Hematopoietic multipotent progenitor cell treated with erythropoietin and hydrocortisone succinate and interleukin-3 and kit ligand, for 4 days (in vitro differentiated cells): ENCODE measurements at regions not wholly inside any gene's neighbourhood (a gene's known extent, or its start where the extent isn't known, plus 50 kb on each side); places are given as distances from the start of the nearest gene placed in this dataset.

Source experiments
- DNase-seq: peaks from one replicate; pipeline ENCODE4 v3.0.0-alpha.2; 2015

DNA sequence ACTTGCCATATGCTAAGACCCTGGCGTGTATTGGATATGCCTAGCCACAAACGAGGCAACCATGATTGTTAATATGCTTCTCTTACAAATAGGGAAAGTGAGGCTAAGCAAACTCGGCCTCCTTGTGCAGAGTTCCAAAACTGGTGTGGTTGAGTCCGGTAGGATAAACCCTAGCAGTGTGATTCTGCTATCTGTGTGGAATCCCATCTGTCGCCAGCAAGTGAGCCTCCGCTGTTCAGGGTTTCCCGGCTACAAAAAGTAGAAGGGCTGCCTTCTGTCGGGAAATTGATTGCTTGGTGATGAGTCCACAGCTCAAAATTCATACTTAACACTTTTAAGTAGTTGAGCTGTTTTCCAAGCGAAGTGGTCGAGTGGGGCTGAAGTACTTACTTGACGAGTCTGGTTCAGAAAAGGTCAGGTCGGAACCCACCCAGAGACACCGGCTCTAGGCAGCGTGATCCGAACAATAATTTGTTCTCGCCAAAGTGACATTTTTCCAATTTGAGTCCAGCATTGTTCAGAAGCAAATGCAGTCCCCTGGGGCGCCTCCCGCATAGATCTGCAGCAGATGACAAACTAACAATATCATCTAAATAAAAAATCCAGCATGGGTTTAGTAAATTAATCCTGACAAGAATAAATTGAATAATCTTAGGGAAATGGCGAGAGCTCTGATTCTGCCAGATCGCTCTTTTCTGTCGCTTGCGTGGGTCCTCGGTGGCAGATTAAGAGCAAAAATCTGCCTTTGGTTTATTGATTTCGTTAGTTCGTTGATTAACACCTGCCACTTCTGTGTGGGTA lies 686.7 kb upstream of the RBFOX1 start:
- DNase-seq, result no peak

DNA sequence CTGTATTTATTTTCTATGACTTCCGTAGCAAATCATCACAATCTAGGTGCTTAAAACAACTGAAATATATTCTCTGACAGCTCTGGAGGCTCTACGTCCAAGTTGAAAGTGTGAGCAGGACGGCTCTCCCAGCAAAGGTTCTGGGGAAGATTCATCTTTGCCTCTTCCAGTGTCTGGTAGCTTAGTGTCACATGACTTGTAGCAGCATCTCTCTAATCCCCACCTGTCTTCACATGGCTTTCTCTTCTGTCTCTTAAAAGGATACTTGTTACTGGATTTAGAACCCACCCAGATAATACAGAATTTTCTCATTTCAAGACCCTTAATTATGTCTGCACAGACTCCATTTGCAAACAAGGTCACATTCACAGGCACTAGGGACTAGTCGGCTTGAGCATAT lies 687.7 kb upstream of the RBFOX1 start:
- DNase-seq, result no peak

DNA sequence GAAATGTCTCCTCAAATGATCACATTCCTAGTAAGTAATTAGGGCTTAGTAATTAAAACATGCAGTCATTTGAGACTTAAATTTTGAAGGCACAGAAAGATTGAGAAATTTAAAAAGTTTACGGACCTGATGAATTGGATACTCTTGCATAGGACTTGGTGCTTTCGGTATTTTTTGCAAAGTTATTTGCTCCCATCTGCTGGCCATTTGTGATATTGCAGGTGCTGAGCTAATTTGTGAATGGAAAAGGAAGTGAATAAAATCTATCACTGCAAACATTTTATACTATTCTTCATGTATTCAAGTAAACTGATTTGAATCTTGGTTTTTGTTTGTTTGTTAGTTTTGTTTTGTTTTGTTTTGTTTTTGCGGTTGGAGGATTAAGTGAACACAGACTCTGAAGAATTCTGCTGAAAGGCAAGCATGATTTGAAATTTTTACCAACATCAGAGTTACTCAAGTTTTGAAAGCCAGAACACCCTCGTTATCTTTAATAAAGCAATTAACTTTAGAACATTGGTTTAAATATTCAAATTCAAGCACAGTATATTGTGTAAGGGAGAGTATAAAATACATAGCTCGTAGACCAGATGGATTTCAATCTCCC lies 689.5 kb upstream of the RBFOX1 start:
- DNase-seq, result peak; percentile 72

DNA sequence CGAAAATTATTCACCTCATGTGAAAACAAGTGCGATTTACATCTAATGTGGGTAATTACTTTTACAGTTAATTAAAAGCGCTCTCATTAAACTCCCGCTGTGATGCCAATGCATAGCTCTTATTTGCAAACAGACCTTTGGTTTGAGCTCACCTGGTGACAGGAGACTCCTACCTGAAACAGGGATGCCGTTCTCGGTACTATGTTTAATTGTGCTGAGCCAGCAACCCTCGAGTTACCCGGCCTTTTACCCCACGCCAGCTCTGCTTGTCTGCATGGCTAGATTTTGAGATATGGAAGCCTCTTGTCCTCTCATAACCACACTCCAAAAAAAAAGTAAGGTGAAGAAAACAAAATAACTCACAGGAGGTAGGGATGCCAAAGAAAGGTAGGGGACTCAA lies 690.4 kb upstream of the RBFOX1 start:
- no peak for DNase-seq

DNA sequence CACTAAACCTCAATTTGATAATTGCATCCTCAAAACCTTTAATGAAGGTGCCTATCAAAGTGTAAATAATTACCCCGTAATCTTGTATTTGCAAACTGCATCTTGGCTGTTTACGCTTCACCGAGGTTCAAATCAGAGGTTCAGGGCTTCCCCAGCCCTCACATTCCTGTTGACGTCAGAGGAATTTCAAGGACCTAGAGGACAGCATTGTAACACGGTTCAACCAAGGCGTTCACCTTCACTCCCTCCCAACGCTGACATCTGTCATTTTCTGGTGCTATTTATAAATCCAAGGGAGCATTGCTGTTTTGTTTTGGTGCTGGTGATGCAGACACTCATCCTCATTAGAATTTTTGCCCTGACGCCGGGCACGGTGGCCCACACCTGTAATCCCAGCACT lies 691.6 kb upstream of the RBFOX1 start:
- no peak for DNase-seq

DNA sequence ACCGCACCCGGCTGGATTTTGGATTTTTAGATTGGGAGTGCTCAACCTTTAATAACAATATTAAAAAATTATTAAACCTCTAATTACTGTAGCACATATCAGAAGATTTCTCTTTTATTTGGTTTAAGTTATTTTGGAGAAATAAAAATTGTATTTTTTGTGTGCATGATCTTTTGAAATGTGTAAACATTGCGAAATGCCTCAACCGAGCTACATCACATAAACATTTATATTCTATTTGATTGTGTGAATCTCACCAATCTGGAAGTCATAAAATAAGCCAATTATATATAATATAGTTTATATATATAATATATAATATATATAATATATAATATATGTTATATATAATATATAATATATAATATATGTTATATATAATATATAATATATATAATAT lies 696.2 kb upstream of the RBFOX1 start:
- no peak for DNase-seq

DNA sequence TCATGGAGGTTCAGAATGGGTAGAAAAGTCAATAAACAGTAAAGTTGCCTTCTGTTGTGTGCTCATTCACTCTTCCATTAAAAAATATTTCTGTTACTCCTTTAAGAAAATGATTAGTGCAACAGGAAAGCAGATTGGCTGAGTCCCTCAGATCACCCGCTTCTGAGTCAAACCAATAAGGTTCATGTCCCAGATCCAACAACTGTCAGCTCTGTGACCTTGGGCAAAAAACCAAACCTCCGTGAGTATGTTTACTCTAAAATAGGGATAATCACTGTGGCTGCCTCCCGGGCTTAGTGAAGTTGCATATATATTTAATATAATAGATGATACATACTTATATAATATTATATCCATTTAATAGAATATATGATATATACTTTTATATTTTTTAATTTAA lies 698.5 kb upstream of the RBFOX1 start:
- DNase-seq, result no peak

DNA sequence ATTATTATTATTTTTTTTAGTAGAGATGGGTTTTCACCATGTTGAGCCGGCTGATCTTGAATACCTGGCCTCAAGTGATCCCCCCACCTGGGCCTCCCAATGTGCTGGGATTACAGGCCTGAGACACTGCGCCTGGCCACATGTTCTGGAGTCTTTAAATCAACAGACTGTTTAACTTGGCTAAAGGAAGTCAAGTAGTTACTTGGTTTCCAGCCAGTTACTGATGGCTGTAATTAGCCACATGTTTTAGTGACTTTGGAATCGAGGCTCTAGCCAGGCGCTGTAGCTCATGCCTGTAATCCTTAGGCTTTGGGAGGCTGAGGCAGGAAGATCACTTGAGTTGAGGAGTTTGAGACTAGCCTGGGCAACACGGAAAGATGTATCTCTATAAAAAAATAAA lies 699.2 kb upstream of the RBFOX1 start:
- no peak for DNase-seq

DNA sequence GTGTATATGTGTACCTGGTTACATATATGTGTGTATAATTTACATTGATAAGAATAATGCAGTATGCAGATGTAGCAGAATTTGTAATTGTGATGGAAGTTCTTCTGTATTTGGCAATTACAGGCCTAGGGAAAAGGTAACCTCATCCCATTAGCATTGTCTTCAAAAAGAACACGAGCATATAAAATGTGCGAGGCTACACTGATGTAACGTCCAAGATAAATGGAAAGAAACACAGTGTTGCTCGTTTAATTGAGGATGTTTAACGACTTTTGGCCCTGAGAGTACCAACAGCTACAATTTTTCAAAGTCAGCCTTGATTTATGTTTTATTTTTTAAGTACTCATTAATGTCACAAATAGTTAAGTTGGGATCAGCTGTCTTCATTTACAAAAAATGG lies 703.5 kb upstream of the RBFOX1 start:
- no peak for DNase-seq

DNA sequence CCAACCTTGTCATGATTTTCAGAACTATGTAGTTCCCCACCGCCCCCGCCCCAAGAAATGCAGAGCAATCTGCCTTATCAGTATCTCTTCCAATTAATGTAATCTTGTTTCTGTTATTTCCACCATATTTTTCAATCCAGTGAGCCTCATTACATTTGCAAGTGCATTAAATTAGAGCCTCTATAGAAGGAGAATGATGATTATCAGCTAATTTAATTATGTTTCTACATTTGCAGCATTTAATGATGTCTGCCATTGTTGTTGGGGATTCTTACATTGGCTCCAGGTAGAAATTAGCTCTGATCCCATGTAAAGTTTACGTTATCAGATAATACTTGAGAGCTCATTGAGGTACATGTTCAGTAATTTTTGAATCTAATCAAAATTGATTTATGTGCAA lies 707.0 kb upstream of the RBFOX1 start:
- no peak for DNase-seq

DNA sequence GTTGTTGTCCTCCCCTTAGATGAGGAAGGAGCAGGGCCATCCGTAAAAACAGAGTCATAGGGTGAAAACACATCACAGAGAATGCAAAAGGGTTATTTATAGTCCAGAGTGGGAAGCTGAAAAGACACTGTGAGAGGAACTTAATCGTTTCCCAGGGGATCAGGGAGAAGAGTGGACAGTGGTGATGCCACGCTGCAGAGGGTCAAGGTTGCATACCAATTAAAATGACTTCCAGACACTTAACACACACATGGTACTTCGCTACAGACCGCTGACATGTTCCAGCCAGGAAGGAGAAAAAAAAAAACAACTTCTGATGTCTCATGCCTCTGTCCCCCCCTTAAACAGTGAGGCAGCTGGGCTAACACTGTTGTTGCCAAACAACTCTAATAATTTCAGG lies 713.8 kb upstream of the RBFOX1 start:
- DNase-seq, result no peak

DNA sequence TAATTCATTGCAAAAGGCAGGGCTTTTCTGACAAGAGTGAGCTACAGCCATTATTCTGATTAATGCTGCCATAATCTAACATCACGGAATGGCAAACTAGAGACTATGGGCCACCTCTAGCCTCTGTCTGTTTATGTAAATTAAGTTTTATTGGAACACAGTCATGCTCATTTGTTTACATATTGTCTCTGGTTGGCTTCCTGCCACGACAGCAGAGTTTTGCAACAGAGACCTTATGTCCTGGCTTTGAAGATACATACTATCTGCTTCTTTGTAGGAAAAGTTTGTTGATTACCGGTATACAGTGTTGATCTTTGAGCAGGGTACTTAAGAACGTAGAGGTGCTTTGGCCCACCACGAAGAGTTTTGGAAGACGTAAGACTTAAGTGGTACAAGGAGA lies 715.9 kb upstream of the RBFOX1 start:
- DNase-seq, result no peak

DNA sequence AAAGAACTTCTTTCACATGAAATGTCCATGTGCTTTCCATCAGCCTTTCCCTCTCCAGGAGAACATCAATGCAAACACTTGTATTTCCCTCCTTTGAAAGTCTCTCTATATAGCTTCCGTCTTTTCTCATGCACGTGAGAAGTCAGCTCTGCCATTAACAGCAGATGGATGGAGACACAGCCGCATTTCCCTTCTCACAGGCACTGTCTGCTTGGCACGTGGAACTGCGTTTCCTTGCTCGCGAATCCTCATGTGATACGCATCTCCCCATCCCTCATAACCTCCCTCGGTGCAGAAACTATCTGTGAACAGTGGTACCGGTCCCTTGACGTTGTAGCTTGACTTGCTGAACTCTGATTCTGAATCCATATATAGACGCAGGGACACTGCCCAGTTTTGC lies 717.0 kb upstream of the RBFOX1 start:
- DNase-seq, result no peak

DNA sequence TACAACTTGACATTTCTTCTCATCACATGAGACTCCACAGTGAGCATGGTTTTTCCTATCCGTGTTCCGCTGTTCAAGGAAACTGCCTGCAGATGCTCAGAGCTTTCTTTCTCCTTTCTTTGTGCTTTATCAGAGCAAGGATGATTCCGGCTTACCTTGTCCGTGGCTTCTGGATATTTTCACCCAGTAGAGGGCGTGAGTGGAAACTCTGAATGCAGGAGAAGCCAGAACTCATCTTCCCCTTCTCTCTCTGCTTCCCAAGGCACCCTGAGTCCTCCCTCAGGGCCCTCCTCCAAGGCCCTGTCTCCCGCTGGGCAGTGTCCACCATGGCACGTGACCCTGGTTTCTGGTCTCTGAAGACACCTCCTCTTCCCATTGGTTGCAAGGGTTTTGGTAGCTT lies 721.1 kb upstream of the RBFOX1 start:
- DNase-seq, result no peak

DNA sequence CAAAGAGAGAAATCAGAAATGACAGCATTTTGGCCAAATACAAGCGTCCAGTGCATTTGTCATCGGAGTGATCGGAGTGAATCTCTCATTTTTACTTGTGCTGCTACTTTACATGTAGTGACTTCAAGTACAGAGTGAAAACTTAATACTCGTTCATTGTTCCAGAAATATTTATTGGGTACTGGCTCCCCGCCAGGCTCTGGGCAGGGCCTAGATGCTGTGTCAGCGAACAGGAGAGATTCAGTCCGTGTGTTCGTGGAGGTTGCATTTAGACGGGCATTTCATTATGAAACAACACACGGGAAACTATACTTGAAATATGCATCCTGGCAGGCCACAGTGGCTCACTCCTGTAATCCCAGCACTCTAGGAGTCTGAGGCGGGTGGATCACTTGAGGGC lies 727.2 kb upstream of the RBFOX1 start:
- DNase-seq, result no peak

DNA sequence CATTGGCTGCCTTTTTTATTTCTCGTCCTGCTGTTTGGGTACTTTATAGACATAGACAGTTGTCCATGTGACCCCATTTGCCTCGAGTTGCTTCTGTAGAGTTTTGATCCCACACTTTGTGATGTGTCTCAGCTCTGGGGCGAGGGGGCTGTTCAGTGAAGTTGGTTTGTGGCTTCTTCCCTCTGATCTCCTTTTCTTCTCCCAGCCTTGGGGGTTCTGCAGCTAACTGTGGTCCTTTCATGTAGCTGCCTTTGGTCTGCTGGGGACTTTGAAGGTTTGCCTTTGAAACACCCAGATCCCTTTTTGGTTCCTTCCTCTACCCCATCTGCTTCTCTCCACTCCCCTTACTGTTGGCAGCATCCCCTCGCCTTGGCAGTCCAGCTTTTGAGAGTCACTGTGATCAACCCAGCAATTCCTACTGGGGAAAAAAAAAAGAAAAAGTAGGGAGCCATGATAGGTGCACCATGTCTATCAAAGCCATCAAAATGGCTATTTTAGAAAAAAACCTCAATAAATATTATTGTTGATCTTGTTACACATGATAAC lies 728.8 kb upstream of the RBFOX1 start:
- no peak for DNase-seq

DNA sequence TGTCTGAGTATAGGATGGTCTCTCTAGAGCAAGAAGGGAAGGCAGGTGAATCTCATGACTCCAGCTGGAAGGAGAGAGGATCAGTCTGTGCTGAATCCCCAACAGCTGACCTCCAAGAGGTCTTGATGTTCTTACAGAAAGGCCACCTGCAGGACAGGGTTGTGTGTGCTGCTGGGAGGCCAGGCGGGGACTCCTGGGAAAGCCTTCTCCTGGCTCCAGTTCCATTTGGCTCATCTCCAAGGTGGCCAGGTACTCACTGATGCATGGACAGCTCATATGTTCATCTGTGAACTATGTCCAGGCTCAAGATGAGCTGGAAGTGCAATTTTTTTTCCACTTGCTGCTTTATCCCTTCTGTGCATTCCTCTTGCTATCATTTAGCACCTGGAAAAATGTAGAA lies 730.2 kb upstream of the RBFOX1 start:
- DNase-seq, result no peak

DNA sequence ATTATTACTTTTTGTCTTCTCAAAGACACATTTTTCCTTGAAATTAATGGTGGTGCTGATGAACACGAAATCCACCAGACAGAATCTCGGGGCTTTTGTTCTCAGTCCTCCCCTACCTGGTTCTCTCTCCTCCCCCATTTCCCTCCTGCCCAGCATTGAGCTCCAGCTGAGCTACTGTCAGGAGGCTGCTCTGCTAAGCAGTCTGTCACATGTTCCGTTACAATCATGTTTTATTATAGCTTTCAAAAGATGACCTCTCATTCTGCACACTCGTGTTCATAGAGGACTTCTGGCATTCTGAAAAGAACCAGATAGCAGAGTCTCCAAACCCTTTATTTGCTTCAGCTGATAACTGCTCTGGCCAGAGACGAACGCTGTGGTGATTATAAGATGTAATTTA lies 732.5 kb upstream of the RBFOX1 start:
- no peak for DNase-seq

DNA sequence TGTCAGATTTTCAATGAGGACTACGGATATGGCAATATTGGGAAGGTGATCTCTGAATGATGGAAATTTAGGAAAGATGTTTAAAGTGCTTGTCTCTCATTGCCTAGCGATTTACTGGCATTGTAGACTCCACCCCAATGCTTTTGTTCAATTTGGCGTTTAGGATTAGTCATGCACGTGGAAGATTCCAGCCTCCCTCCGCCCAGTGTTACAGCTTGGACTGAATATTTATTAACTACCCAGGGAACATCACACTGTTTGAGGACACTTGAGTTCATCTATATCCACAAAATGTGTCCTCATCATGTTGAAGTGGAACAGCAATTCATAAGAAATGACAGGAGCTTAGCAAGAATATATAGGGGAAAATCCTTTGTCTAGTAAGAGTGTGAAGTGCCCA lies 738.8 kb upstream of the RBFOX1 start:
- no peak for DNase-seq

DNA sequence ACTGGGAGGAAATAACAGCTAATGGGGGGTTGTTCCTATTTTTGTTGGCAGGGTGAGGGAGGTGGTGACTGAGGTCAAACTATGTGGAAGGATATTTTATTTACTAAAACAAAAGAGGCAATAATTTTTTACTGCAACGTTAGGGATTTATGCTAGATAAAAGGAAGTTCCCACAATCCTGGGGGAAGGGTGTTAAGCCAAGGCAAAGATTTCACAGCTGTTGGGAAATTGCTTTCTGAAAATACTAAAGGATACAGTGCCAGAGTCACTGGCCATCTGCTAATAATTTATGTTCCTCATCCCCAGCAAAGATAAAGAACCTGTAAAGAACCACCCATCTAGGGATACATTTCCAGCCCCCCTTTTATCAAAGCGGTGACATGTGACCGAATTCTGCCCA lies 756.0 kb upstream of the RBFOX1 start:
- DNase-seq, result no peak

DNA sequence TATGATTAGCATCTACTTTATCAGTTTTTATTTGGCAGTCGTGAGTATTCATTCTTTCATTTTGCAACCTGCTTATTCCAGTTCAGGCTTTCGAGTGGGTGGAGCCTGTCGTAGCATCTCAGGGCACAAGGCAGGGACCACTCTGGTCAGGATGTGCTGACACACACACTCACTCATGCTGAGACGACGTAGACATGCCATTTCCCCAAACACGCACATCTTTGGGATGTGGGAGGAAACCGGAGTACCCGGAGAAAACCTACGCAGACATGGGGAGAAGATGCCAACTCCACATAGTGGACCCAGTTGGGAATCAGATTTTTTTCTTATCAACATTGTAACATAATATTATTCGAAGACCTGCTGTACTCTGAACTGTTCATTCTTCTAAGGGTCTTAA lies 756.5 kb upstream of the RBFOX1 start:
- no peak for DNase-seq

DNA sequence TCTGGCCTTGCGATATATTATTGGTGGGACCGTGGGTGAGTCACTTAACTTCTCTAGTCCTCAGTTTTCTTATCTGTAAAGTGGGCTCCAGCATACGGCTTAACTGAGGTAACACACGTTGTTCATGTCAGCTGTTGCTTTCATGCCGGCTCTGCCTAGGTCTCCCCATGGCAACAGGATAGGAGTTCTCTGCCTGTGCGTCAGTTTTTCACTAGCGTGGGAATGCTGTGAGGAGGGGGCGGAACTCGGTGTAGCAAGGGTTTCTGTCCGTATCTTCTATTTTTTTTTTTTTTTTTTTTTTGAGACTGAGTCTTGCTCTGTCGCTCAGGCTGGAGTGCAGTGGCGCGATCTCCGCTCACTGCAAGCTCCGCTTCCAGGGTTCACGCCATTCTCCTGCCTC lies 758.5 kb upstream of the RBFOX1 start:
- no peak for DNase-seq

DNA sequence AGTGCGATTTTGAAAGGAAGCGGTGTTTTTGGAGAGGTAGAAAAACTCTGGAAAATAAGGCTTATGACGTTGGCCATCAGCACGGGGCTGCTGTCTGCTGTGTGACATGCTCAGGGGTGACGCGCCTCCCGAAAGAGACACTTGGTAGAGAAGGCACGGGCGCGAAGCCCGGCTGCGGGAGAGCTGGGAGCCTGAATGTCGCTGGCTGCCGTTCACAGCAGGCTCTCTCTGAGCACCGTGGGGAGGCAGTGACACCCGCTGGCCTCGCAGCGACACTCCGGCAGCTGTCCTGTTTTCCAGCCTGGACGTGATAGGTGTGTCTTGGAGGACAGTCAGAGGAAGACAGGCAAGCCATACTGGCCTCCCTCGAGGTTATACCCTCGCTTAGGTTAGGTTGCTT lies 759.1 kb upstream of the RBFOX1 start:
- DNase-seq, result peak; percentile 2

DNA sequence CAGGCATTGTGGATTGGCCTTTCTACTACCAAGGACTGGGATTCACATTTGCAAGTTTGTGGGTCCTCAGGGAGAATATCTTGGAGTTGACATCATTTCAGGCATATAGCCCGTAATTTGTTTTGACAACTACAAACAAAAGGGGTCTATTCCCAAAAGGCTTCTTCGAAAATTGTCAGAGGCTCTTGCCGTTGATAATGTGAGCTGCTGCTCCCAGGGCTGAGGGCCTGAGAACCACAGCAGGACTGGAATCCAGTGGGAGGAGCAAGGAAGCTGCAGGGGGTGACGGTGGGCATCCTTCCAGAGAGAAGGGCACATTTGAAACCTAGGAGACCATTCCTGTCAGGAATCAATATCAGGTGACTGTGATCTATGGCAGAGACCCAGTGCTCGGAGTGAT lies 761.6 kb upstream of the RBFOX1 start:
- no peak for DNase-seq

DNA sequence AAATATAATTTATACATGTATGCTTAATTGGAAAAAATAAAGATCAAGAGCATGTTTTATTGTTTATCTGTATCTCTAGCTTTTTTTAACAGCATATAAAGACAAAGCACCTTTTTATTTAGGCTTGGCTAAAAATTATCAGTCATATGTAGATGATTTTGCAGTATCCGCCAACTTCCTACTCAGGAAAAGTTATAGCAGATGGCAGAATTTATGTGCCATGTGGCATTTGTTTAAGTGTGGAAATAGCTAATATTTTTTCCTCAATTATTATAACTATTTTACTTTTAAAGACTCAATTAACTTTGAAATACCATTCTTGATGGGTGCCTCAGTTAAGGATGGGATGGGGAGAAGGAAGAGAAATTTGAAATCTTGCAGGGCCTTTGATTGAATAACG lies 762.1 kb upstream of the RBFOX1 start:
- no peak for DNase-seq
